ENCODE measurements at regions not wholly inside any gene's neighbourhood (a gene's known extent, or its start where the extent isn't known, plus 50 kb on each side); places are given as distances from the start of the nearest gene placed in this dataset.

DNA sequence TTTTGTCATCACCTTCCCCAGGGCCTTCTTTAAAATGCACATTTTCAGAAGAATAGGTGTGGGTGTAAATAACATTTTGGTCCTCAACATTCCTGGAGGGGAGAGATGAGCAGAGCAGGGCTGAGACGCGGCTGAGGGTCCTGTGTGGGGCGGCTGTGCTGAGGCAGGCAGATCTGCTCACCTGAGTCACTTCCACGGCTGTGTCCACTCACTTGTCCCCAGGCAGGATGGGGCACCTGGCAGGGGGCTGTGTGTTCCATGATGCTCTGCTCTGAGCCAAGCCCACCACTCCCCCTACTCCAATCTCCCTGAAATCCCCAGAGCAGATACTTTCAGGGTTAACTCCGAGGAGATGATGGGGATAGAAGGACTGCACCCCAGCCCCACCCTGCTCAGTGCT lies 93.8 kb downstream of the GLRX3 start:
- DNase-seq (ENCODE audit: low spot score), result no peak

DNA sequence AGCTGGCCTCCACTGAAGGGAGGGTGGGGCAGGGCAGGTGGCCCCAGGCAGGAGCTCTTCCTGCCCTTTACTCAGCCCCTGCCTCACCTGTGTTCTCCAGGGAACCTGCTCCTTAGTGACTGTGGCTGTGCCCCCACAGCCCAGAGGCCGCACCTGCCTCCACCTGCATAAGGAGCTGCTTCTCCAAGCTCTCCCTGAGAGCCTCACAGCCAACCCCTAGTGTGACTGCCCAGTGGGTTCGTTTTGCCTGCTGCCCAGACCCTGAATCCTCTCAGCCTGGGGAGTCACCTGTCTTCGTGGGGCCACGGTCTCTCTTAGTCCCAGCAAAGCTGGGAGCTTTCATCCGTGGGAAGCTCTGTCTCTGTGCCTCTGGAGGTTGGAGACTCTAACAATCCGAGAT lies 94.4 kb downstream of the GLRX3 start:
- DNase-seq (ENCODE audit: low spot score), result no peak

DNA sequence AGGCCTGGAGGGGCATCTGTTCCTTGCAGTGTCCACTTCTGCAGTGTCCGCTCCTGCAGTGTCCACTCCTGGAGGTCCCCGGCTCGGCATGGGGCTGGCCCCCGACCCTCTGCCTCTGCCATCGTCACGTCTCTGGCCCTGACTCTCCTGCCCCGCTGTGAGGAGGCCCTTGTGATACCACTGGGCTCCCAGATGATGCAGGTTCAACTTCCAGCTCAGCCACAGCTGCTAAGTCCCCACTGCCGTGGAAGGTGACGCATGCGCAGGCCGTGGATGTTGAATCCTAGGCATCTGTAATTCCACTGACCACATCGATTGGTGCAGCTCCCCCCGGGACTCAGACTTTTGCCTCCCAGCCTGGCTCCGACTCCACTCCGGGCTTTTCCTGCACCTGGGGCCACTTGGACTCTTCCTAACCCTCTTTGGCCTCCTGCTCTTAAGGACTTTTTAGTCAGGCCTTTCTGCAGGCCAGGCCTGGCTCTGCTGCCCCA lies 95.1 kb downstream of the GLRX3 start:
- DNase-seq (ENCODE audit: low spot score), result no peak

- DNase-seq (ENCODE audit: low spot score), result no peak
Observed at GRCh38 chr10:130232166-130233034, 96.2 kb downstream of the GLRX3 start.

DNA sequence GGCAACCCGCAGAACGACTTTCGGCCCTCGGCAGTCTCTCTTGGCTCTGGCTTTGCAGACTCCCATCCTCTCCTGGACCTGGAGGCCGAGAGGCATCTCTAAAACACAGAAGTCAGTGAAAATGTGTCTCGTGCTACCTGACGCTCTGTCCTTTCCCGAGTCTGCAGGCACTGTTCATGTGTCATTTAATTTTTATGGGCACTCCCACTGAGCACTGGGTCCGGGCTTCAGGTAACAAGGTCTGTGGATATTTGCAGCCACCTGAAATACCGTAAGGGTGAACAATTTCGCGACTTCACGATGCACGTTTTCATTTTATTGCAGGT lies 96.8 kb downstream of the GLRX3 start:
- DNase-seq (ENCODE audit: low spot score), result no peak

GRCh38 chr10:130233426-130233825 lies 97.2 kb downstream of the GLRX3 start:
- no peak for DNase-seq (ENCODE audit: low spot score)

DNA sequence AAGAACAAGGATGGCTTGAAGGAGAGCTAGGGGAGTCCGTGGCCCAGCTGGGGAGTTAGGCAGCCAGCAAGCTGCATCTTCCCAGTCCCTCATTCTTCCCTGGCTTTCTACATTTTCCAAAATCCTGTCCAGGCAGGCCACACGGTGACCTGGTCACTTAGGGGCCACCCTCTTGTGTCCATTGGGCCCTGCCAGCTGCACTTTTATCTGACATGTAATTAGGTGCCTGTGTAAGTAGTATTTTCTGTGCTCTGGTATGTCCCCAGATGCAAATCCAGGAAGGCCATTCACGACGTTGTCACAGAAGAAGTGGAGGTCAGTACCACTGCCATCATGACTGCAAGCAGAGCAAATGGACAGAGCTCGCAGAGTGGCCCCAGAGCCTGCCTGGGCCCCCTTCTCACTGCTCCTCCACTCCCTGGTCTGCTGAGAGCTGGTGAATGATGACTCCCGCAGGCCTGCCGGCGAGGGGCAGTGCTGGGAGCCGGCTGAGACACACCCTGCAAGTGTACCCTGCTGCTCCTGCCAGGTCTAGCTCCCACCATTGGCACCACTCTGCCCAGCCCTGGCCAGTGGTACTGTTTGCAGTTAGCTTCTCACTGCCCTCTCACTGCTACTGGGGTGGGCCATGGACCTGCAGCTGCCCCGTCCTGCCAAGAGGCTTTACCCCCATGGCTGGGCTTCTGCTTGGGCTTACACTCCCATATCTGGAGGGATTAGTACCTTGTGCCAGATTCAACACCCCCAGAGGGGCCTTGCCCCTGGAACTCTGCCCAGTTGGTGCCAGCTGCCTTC lies 98.2 kb downstream of the GLRX3 start:
- no peak for DNase-seq (ENCODE audit: low spot score)

- no peak for DNase-seq (ENCODE audit: low spot score)
Observed at GRCh38 chr10:130236711-130237110, 100.5 kb downstream of the GLRX3 start.

DNA sequence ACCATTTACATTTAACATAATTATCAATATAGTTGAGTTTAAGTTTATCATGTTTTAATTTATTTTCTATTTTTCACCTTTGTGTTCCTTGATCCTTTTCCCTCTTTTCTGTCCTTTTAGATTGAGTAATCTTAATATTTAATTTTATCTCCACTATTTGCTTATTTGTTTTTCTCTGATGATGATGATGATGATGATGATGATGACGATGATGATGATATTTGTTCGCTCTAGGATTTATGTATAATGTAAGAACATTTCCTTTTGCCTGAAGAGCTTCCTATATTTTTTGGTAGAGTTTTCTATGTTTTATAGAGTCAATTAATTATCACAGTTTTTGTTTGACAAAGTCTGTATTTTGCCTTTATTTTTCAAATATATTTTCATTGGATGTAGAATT lies 104.2 kb downstream of the GLRX3 start:
- DNase-seq (ENCODE audit: low spot score), result no peak

DNA sequence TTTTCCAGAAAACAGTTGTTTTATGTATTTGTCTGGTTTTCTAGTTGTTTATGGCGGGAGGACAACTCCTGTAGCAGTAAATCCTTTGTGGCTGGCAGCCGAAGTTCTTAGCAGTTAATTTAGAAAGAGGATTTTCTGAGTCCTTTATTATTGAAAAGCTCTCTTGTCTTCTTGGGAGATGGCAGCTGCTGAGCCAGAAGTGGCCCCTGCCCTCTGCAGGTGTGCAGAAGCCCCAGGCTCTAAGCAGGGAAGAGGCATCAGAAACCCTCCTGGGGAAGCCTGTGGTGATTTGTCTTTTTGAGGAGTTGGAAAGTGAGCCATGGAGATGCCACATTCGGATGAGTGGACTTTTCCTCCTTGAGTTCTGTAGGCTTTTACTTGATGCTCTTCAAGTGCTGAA lies 106.3 kb downstream of the GLRX3 start:
- no peak for DNase-seq (ENCODE audit: low spot score)

DNA sequence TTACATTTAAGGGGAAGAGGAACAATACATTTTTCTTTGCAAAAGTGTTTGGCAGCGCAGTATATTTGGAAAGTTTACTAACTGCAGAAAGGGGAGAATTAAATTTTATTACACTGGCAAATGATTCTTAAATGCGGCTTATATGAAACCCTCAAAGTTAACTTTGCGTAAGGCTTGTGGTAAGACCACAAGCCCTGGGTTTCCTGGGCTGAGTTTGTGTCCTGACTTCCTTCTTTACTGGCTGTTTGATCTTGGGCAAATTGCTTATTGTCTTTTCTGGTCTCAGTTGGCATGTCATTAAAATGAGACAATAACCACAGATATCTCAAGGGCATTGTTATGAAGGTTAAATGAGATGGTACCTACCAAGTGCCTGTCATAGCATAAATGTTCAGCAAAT lies 106.8 kb downstream of the GLRX3 start:
- no peak for DNase-seq (ENCODE audit: low spot score)

GRCh38 chr10:130244031-130244927 lies 108.1 kb downstream of the GLRX3 start:
- no peak for DNase-seq (ENCODE audit: low spot score)

DNA sequence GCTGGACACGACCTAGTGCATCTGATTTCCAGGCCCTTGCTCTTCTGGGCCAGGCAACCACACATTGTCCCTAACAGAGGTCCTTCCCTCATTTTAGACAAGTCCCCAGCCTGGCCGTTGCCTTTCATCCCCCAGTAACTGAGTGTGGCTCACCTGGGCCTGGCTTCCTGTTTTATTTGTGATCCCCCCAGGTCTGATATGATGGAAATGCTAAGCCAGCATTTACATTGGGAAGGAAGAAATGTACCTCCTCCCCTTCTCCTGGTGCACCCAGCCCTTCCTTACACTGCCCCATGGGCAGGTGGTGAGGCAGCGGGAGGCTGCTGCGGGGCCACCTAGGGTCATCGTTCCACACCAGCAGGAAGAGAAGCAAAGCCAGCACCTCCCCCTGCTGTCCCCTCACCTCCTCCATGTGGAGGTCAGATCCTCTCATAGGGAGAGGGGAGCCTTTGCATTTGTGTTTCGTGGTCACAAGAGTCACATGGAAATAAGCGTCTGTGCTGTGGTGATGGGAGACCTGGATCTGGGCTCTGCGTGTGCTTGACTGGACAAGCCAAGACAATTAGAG lies 108.8 kb downstream of the GLRX3 start:
- no peak for DNase-seq (ENCODE audit: low spot score)

GRCh38 chr10:130246113-130246512 lies 109.9 kb downstream of the GLRX3 start:
- DNase-seq (ENCODE audit: low spot score), result no peak

GRCh38 chr10:130250127-130250526 lies 113.9 kb downstream of the GLRX3 start:
- no peak for DNase-seq (ENCODE audit: low spot score)

GRCh38 chr10:130251766-130252165 lies 115.6 kb downstream of the GLRX3 start:
- DNase-seq (ENCODE audit: low spot score), result no peak

- no peak for DNase-seq (ENCODE audit: low spot score)
Observed at GRCh38 chr10:130254243-130254642, 118.1 kb downstream of the GLRX3 start.

DNA sequence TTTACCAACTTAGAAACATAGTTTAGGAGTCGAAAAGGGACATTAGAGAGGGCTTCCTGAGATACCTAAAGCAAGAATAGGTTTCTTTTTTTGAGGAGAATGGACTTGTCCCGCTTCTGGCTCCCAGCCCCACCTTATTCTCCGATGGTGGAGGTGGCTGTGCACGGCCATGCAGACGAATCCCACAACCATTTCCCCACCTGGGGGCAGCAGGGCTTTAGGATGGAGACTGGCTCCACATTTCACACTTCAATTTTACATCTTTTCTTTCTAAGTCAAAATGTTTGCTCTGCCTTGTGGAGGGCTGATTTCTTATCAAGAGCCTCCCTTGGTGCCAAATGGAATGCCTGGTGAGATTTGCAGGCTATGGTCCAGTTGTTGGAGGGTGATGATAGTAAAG lies 118.5 kb downstream of the GLRX3 start:
- no peak for DNase-seq (ENCODE audit: low spot score)

DNA sequence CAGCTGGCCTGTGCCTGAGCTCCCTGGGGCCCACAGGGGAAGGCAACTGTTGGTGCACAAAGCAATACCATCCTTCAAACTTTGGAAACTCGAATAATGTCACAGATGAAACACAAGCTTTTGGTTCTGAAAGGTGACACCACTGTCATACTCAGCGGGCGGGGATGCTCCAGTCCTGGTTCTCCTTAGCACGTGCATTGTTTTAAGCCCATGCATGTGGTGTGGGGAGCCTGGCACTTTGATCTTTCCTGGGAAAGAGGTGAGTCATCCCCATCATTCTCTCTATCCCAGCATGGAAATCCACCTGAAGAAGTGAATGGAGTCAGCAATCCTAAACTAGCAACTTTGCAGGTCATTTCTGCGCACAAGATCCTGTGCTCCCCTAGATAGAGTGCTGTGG lies 119.6 kb downstream of the GLRX3 start:
- no peak for DNase-seq (ENCODE audit: low spot score)

DNA sequence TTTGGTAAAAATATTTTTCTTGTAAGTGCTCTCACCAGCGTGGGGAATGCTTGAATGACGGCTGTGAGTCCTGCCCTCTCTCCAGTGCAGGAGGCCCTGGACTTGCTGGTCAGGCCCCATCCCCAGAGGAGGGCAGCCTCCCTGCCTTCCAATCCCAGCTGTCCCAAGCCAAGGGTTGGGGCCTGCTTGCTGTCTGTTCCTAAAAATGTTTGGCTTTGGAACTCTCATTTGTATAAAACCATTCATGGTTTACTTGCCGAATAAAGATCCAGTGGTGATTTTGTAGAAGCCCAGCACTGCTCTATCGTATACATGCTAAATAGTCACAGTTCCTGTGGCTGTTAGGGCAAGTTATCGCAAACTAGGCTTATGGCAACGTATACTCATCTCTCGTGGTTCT lies 121.7 kb downstream of the GLRX3 start:
- no peak for DNase-seq (ENCODE audit: low spot score)

GRCh38 chr10:130259380-130259779 lies 123.2 kb downstream of the GLRX3 start:
- DNase-seq (ENCODE audit: low spot score), result no peak

GRCh38 chr10:130261306-130261705 lies 125.1 kb downstream of the GLRX3 start:
- no peak for DNase-seq (ENCODE audit: low spot score)

Measured in umbilical cord (tissue), 1 donor.